Astrocyte (in vitro differentiated cells and primary cell): ENCODE measurements at regions not wholly inside any gene's neighbourhood (a gene's known extent, or its start where the extent isn't known, plus 50 kb on each side); places are given as distances from the start of the nearest gene placed in this dataset.

Experiments
- CTCF ChIP-seq: IDR thresholded peaks from 2 replicates; pipeline ENCODE4 v1.5.1; 2011; ENCODE audit warnings: low read depth, mild to moderate bottlenecking, inconsistent platforms, low read length, moderate library complexity; ENCODE audit not compliant: insufficient read depth
- EZH2 ChIP-seq: IDR thresholded peaks from 2 replicates; pipeline ENCODE4 v1.6.1; 2012; ENCODE audit warnings: mild to moderate bottlenecking, low read length, inconsistent platforms; ENCODE audit not compliant: insufficient read depth

- peak; percentile 73 for TF ChIP-seq CTCF
- TF ChIP-seq EZH2: no peak
These were observed 176.7 kb downstream of the BMP7 start for GRCh38 chr20:57089699-57090144.
